T-cell (primary cell): ENCODE measurements at regions not wholly inside any gene's neighbourhood (a gene's known extent, or its start where the extent isn't known, plus 50 kb on each side); places are given as distances from the start of the nearest gene placed in this dataset.
"Not testable (repeated sequence)": the region's sequence is repeated elsewhere in the genome, so short reads cannot be mapped to it uniquely, and the experiment has no call there.

Experiments used
- ATAC-seq, 4 experiments: fragments of 200-7000 bp in 3 of 4; fragments of 150-1000 bp in 1 of 4; cut with Tn5 transposase; replicated peaks in 1 of 4; 1 replicate in 3 of 4; 2 replicates in 1 of 4; pipeline ENCODE4 v1.10.0; 2021; ENCODE audit warnings: moderate library complexity in 3 of 4, mild to moderate bottlenecking in 2 of 4, moderate number of reproducible peaks in 1 of 4
- CTCF ChIA-PET, 2 donors: fragments of 300-600 bp; sonication (Branson Sonifier 250); formaldehyde crosslinking; loops; one replicate each; lab custom pipeline; 2022; ENCODE audit warnings: antibody characterized with exemption in 2 of 2; lab: Charles Lee
- POLR2A ChIA-PET, 2 donors: fragments of 300-600 bp; sonication (Branson Sonifier 250); formaldehyde crosslinking; loops; one replicate each; lab custom pipeline; 2022; ENCODE audit warnings: antibody characterized with exemption in 2 of 2; lab: Charles Lee
- DNase-seq, 35 experiments: peaks; one replicate each; pipeline versions ENCODE4 v3.0.0 to v3.0.0-alpha.2; 2013 to 2023
- H3K27ac ChIP-seq: one replicate; pipeline ENCODE4 v1.5.1; 2013; ENCODE audit warnings: low read length
- H3K27me3 ChIP-seq, 2 experiments: replicated peaks in 1 of 2; 1 replicate in 1 of 2; 2 replicates in 1 of 2; pipeline versions ENCODE4 v1.6.1 to v1.7.0; 2013; ENCODE audit warnings: low read length in 1 of 2, mixed read lengths in 1 of 2; ENCODE audit not compliant: control insufficient read depth in 2 of 2, insufficient read depth in 2 of 2; ENCODE audit errors: extremely low read depth in 1 of 2
- H3K36me3 ChIP-seq, 2 donors: 1 replicate in 1 of 2; 2 replicates in 1 of 2; pipeline versions ENCODE4 v1.6.1 to v1.7.0; 2013; ENCODE audit warnings: low read length in 1 of 2; ENCODE audit not compliant: control insufficient read depth in 2 of 2, insufficient read depth in 1 of 2; ENCODE audit errors: extremely low read depth in 1 of 2
- H3K4me1 ChIP-seq, 2 experiments: 1 replicate in 1 of 2; 2 replicates in 1 of 2; pipeline versions ENCODE4 v1.6.1 to v1.7.0; 2013; ENCODE audit warnings: low read length in 2 of 2, mixed read lengths in 1 of 2; ENCODE audit not compliant: insufficient read depth in 2 of 2, control insufficient read depth in 1 of 2; ENCODE audit errors: extremely low read depth in 1 of 2
- H3K4me3 ChIP-seq, 2 donors: 1 replicate in 1 of 2; 2 replicates in 1 of 2; pipeline versions ENCODE4 v1.5.1 to v1.7.0; 2013; ENCODE audit warnings: mild to moderate bottlenecking in 2 of 2, low read length in 1 of 2, moderate library complexity in 1 of 2; ENCODE audit not compliant: control insufficient read depth in 1 of 2; ENCODE audit errors: extremely low read depth in 1 of 2
- H3K9me3 ChIP-seq: 2 replicates; pipeline ENCODE4 v1.7.0; 2013
- H3K27ac Mint-ChIP-seq, 2 donors: one replicate each; pipeline ENCODE4 v1.8.0; 2020 to 2021; ENCODE audit warnings: mild to moderate bottlenecking in 2 of 2, mixed read lengths in 2 of 2
- H3K27me3 Mint-ChIP-seq, 2 donors: one replicate each; pipeline ENCODE4 v1.8.0; 2021 to 2022; ENCODE audit warnings: mixed read lengths in 2 of 2
- H3K36me3 Mint-ChIP-seq: one replicate; pipeline ENCODE4 v1.8.0; 2021; ENCODE audit warnings: mixed read lengths
- H3K4me1 Mint-ChIP-seq, 3 donors: one replicate each; pipeline ENCODE4 v1.8.0; 2020 to 2022; ENCODE audit warnings: mixed read lengths in 3 of 3, mild to moderate bottlenecking in 1 of 3
- H3K4me3 Mint-ChIP-seq, 3 donors: one replicate each; pipeline ENCODE4 v1.8.0; 2020 to 2022; ENCODE audit warnings: mild to moderate bottlenecking in 3 of 3, mixed read lengths in 3 of 3, moderate library complexity in 3 of 3
- H3K9me3 Mint-ChIP-seq, 3 donors: one replicate each; pipeline ENCODE4 v1.8.0; 2020 to 2022; ENCODE audit warnings: mixed read lengths in 3 of 3
- WGBS: methylation state at CpG from one replicate; pipeline ENCODE4 v1.1.5; 2013; ENCODE audit warnings: missing lambda C conversion rate; ENCODE audit not compliant: insufficient coverage; 5-methylcytosine and 5-hydroxymethylcytosine counted together

DNA sequence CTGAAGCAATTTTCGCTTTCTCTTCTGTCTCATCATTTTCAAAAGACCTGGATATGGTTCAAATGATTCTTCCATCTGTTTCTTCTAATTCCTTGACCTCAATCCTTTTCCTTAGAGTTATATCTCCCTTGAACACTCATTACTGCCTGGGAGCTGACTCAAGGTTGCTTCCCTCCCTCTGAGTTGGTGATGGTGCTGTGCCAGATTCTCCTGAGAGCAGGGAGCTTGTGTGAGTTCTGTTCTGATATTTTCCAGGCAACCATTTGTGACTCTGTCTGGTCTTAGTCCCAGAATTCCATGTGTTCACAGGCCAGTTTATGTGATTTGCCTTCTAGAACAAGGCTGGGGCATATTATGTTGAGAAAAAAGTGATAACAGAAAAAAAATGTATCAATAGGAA, 505.1 kb upstream of the SYT1 start:
- H3K27me3 ChIP-seq: no peaks in the 10 kb centered on the region
- no peak overlapping the region for H3K27ac ChIP-seq
- Mint-ChIP-seq H3K27ac (no peak overlapping the region), H3K36me3 (no peaks in the 10 kb centered on the region), H3K27me3 (no peaks in the 10 kb centered on the region), H3K9me3 (peaks cover 2 to 9% (median 4%) of the 10 kb centered on the region in 3 donors), H3K4me3 (no peak overlapping the region), H3K4me1 (no peaks in the 10 kb centered on the region)
- DNase-seq (no peak), ATAC-seq (no peak)
- WGBS: 50% methylated on average over 1 of the region's 1 CpG
- ChIA-PET CTCF (no interaction called here), POLR2A (no interaction called here)
- H3K4me3 ChIP-seq: no peak overlapping the region
- H3K4me1 ChIP-seq: no peaks in the 10 kb centered on the region
- H3K36me3 ChIP-seq: no peaks in the 10 kb centered on the region
- H3K9me3 ChIP-seq: no peaks in the 10 kb centered on the region

DNA sequence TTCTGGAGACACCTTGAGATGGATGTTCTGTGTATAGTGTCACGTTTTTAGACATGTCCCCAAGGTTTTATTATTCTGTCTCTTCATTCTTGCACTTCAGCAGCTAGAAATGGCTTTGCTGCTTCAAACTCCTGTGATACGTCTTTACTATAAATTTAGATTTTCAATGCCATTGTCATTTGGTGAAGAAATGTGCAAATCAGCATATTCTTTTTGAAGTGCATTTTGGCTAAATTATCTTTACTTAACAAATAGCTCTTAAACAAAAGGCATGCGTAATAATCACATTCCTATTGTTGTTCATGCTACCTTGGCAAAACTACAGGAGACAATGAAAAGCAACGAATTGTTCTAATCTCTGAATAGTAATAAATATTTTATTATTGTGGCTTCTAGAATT, 502.9 kb upstream of the SYT1 start:
- no peaks in the 10 kb centered on the region for H3K4me1 Mint-ChIP-seq
- H3K4me3 Mint-ChIP-seq: no peak overlapping the region
- ChIA-PET CTCF (no interaction called here), POLR2A (no interaction called here)
- ATAC-seq (no peak), DNase-seq (no peak)
- Histone ChIP-seq H3K4me1 (no peaks in the 10 kb centered on the region), H3K36me3 (no peaks in the 10 kb centered on the region), H3K9me3 (no peaks in the 10 kb centered on the region), H3K4me3 (no peak overlapping the region), H3K27me3 (no peaks in the 10 kb centered on the region), H3K27ac (no peak overlapping the region)
- WGBS: no CpG with 5 or more reads among the region's 4 CpGs
- no peaks in the 10 kb centered on the region for H3K36me3 Mint-ChIP-seq
- H3K27me3 Mint-ChIP-seq: no peaks in the 10 kb centered on the region
- H3K9me3 Mint-ChIP-seq: peaks cover 4 to 15% (median 7%) of the 10 kb centered on the region in 3 donors
- H3K27ac Mint-ChIP-seq: no peak overlapping the region

DNA sequence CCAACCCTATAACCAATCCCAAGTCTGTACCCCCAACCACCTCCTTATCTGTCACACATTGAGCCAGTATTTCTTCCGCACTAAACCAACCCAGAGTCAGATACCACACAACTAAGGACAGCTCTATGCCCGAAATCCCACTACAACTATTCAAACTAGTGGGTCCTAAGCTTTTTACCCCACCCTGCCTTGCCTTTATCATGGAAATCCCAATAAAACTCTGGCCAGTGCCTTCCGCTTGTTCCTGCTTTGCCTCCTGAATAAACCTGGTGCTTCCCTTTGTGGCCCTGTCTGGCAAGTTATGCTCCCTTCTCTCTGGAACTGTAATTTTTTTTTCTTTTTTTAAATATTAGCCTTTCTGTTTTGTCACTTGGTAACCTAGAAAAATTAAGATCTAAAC, 493.3 kb upstream of the SYT1 start:
- no peak for DNase-seq
- no peaks in the 10 kb centered on the region for H3K36me3 Mint-ChIP-seq
- H3K4me3 Mint-ChIP-seq: no peak overlapping the region
- 88% methylated on average over 3 of the region's 3 CpGs for WGBS
- H3K9me3 Mint-ChIP-seq: peaks cover 10 to 35% (median 24%) of the 10 kb centered on the region in 3 donors
- no peaks in the 10 kb centered on the region for H3K4me1 Mint-ChIP-seq
- Histone ChIP-seq H3K4me1 (no peaks in the 10 kb centered on the region), H3K4me3 (no peak overlapping the region), H3K27me3 (no peaks in the 10 kb centered on the region), H3K27ac (no peak overlapping the region), H3K36me3 (no peaks in the 10 kb centered on the region), H3K9me3 (no peaks in the 10 kb centered on the region)
- no peak overlapping the region for H3K27ac Mint-ChIP-seq
- ChIA-PET CTCF (no interaction called here), POLR2A (no interaction called here)
- no peak for ATAC-seq
- no peaks in the 10 kb centered on the region for H3K27me3 Mint-ChIP-seq

DNA sequence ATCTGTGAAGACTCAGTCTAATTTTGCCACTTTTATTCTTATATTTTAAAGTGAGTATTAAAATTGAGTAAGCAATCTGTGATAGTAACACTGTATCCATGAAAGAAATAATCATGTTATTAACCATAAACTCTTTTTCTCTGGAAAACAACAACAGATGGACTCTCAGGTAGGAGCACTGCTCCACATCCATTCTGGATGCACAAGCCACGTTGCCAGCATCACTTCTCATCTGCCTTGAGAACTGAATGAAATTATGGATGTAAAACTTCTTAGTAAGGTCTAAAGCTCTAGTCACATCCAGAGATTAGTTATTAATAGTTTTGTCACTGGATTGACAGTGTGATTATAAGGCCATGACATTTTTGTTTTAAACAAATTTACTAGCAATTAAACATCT, 489.1 kb upstream of the SYT1 start:
- ChIA-PET CTCF (no interaction called here), POLR2A (no interaction called here)
- ATAC-seq: no peak
- no peak for DNase-seq
- Mint-ChIP-seq H3K36me3 (no peaks in the 10 kb centered on the region), H3K27me3 (no peaks in the 10 kb centered on the region), H3K27ac (no peak overlapping the region), H3K4me3 (no peak overlapping the region), H3K9me3 (peaks cover 9 to 42% (median 16%) of the 10 kb centered on the region in 3 donors), H3K4me1 (no peaks in the 10 kb centered on the region)
- no CpG with 5 or more reads among the region's 1 CpG for WGBS
- Histone ChIP-seq H3K27ac (no peak overlapping the region), H3K4me3 (no peak overlapping the region), H3K27me3 (no peaks in the 10 kb centered on the region), H3K9me3 (no peaks in the 10 kb centered on the region), H3K4me1 (no peaks in the 10 kb centered on the region), H3K36me3 (no peaks in the 10 kb centered on the region)

DNA sequence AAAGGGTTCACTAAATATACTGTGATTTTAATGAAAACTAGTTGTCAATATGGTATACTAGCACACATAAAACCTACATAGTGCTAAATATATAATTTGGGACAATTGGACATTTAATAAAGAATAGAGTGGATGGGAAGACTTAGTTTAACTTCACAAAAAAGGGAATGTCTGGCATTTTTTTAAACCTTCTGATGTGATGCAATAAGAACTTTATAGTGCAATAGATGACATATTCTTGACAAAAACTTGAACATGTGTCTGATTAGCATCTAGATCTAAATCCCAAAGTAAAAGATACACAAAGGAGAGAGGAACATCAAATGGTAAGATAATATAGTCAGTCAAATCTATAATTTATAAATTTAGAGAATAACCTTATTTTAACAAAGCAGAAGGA, 488.3 kb upstream of the SYT1 start:
- no peaks in the 10 kb centered on the region for H3K4me1 Mint-ChIP-seq
- Histone ChIP-seq H3K4me3 (no peak overlapping the region), H3K36me3 (no peaks in the 10 kb centered on the region), H3K27me3 (no peaks in the 10 kb centered on the region), H3K4me1 (no peaks in the 10 kb centered on the region), H3K27ac (no peak overlapping the region), H3K9me3 (no peaks in the 10 kb centered on the region)
- ChIA-PET CTCF (no interaction called here), POLR2A (no interaction called here)
- H3K27me3 Mint-ChIP-seq: no peaks in the 10 kb centered on the region
- H3K9me3 Mint-ChIP-seq: peaks cover 7 to 36% (median 13%) of the 10 kb centered on the region in 3 donors
- no peaks in the 10 kb centered on the region for H3K36me3 Mint-ChIP-seq
- H3K27ac Mint-ChIP-seq: no peak overlapping the region
- H3K4me3 Mint-ChIP-seq: no peak overlapping the region
- ATAC-seq (no peak), DNase-seq (no peak)

DNA sequence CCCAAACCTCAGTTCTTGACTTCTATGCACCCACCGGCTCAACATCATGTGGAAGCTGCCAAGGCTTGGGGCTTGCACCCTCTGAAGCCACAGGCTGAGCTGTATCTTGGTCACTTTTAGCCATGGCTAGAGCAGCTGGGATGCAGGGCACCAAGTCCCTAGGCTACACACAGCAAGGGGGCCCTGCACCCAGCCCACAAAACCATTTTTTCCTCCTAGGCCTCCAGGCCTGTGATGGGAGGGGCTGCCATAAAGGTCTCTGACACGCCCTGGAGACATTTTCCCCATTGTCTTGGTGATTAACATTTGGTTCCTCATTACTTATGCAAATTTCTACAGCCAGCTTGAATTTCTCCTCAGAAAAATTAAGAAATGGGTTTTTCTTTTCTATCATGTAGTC, 485.5 kb upstream of the SYT1 start:
- H3K4me1 ChIP-seq, ATAC-seq, DNase-seq, H3K27ac Mint-ChIP-seq, H3K27me3 Mint-ChIP-seq, H3K4me1 Mint-ChIP-seq, H3K36me3 Mint-ChIP-seq, H3K27ac ChIP-seq, POLR2A ChIA-PET, H3K4me3 Mint-ChIP-seq, H3K4me3 ChIP-seq, H3K27me3 ChIP-seq, H3K36me3 ChIP-seq, H3K9me3 ChIP-seq: not testable (repeated sequence)
- WGBS: 92% methylated on average over 1 of the region's 2 CpGs
- CTCF ChIA-PET: interaction anchor here in 1 of 2 donors (0.6 kb wide), 1 partner anchor 21 kb away, joined by 3 read pairs; no protein-coding TSS in a partner anchor
- peaks cover 9 to 28% (median 9%) of the 10 kb centered on the region in 3 donors for H3K9me3 Mint-ChIP-seq

DNA sequence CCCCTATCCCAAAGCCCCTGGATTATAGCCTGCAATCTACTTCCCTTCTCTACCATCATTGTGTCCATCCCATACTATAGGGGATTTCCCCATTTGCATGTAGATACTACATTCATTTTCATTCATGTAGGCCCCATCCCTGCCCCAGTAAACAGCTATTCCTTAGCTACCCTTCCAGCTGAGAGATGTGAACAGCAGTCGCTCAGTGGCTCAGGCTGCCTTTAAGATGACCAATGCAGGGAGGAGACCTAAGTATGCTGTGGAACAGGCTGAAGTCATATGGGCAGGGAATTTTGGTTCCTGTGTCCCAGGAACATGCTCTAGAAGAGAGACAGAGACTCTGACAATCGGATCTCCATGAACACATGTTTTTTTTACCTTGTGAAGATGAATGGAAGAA, 481.2 kb upstream of the SYT1 start:
- H3K36me3 ChIP-seq: no peaks in the 10 kb centered on the region
- no peak for DNase-seq
- H3K27ac Mint-ChIP-seq: no peak overlapping the region
- WGBS: 67% methylated on average over 1 of the region's 2 CpGs
- H3K27ac ChIP-seq: no peak overlapping the region
- ATAC-seq: no peak
- H3K9me3 ChIP-seq: no peaks in the 10 kb centered on the region
- no peaks in the 10 kb centered on the region for H3K27me3 Mint-ChIP-seq
- no peak overlapping the region for H3K4me3 Mint-ChIP-seq
- POLR2A ChIA-PET: no interaction called here
- H3K36me3 Mint-ChIP-seq: no peaks in the 10 kb centered on the region
- H3K4me3 ChIP-seq: no peak overlapping the region
- CTCF ChIA-PET: no interaction called here
- peaks cover 2 to 29% (median 16%) of the 10 kb centered on the region in 3 donors for H3K9me3 Mint-ChIP-seq
- H3K4me1 ChIP-seq: no peaks in the 10 kb centered on the region
- H3K4me1 Mint-ChIP-seq: no peaks in the 10 kb centered on the region
- no peaks in the 10 kb centered on the region for H3K27me3 ChIP-seq
